DMS153 treated with DMSO at 0.1 percent for 48 hours (cell line): ENCODE measurements at regions not wholly inside any gene's neighbourhood (a gene's known extent, or its start where the extent isn't known, plus 50 kb on each side); places are given as distances from the start of the nearest gene placed in this dataset.

Source experiments
- DNase-seq: peaks from one replicate; lab custom pipeline; 2025; ENCODE audit not compliant: unreplicated experiment; lab: John Stamatoyannopoulos, UW

DNA sequence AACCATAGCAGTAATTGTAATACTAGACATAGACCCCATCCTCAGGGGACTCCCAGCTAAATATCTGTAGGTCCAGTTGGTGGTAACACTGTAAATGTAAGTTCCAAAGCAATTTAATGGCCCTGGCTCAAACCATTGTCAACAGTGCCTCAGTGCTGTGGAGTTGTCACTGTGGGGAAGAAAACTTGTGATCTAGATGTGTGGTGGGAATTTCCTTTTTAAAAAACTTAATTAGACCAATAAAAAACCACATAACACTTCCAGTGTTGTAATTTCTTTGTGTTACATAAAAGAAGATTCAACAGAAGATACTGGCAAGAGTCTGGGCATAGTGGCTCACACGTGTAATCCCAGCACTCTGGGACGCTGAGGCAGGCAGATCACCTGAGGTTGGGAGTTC lies 138.6 kb upstream of the UMPS start:
- DNase-seq = no peak

DNA sequence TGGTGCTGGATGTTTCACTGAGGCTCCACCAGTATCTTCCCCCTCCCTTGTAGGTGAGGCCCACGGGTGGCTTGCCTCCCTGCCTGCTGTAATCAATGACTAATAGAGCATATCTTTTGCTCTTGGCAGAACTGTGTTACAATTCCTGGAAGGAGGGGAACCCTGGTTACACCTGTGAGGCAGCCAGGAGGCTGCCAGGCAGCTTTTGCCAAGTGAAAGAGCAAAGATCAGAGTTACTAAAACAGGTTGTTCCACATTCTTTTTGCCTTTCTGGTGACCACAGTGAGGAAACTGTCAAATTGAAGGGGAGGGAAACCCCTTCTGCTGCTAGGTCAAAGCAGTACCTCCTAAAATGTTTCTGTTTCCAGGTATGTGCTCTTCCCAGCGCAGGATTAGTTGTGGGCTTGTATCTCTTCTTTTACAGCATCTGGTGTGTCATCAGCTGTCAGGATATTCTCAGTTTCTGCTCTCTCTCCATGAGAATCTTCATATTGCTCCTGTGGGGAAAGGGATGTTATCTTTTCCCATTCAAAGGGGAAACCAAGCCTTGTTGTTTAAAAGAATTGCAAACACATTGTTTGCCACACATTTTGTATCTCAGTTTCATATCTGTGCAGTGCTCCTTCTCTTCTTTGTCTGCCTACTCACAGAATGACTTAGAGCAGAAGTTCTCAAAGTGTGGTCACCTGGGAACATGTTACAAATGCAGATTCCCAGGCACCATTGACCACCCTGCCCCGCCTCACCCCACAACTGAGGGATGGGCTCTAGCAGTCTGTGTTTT lies 137.4 kb upstream of the UMPS start:
- no peak for DNase-seq

GRCh38 chr3:124593442-124593829 lies 136.8 kb upstream of the UMPS start:
- no peak for DNase-seq

DNA sequence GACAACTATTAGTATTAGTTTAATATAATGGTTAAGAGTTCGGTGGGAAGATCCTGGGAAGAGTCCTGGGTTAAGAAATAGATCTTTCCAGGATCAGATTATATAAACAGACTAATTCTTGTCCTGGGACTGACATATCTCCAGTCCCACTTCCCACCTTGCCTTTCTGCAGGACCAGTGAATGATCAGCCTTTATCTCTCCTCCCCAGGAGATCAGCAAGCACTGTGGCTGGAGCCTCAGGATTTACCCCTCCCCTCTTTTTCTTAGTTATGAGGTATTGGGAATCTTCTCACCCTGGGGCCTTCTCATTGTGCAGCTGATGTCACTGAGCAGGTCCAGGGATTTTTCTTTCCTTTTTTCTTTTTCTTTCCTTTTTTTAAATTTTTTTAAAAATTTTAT lies 135.7 kb upstream of the UMPS start:
- no peak for DNase-seq

DNA sequence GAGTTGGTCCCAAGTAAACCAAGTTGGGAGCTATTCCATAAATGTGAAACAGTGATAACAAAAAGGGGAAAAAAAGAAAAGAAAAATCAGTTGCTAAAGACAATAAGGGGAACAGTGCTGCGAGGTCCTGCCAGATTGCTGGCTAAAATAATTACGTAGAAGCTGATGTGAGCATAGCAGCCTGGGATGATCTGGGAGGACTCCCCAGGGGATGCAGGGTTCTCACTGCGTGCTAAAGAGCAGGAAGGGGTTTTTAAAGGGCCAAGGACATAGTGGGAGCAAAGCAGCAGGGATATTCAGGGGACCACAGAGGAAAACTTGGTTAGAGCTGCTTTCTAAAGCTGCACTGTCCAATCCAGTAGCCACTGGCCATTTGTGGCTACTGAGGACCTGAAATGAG lies 133.0 kb upstream of the UMPS start:
- DNase-seq = no peak

DNA sequence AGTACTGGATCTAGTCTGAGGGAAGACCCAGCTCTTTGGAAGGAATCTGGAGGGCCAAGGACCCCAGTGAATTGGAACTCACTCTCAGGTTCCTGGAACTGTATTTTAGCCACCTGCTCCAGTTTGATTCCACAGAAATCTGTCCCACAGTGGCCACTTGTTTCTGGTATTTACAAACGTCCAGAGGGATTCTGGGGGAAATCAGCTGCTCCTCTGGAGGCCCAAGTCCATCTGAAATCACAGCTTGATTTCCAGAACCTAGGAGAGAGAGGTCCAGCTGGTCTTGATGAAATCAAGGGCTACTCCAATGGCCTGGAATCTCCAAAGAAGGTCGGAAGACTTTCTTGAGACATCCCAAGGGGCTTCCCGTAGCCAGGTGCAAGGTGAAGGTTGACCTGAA lies 132.3 kb upstream of the UMPS start:
- DNase-seq = no peak

- DNase-seq = no peak
Observed at GRCh38 chr3:124599147-124599765, 131.0 kb upstream of the UMPS start.

DNA sequence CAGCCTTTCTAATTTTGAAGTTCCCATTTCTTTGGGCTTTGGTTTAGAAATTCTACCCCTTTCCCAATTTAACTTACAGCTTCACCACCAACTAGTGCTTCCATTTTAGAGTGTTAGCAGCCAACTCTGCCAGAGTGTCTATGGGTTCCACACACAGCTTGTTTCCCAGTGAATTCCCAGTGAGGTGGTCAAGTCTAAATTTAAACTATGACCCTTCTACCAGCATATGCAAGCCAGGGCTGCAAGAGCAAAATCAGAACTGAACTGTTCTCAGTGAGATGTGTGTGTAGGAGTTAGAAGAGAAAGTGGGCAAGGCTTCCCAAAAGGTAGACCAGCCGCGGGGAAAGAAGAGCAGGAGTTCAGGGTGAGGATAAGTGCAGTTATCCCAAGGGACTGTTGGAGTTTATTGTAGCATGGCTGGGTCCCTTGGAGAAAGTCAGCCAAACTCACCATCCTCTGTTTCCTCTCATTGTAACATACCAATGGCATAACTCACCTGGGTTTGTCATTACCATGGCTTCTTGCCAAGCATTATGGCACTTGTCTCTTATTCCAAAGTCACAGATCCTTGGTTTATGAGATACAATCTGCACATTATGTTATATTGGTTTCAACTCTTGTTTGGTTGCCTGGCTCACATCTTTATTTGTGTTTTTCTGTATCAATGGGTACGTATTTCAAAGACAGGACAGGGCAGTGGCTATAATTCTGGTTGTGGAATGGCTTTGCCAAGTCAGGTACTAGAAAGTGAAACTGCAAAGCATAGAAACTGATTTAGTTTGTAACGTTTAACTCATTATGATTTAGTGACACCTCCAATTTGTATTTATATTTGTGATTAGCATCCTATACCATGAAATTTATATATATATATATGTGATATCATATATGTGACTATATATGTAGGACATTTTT lies 130.2 kb upstream of the UMPS start:
- DNase-seq = no peak

DNA sequence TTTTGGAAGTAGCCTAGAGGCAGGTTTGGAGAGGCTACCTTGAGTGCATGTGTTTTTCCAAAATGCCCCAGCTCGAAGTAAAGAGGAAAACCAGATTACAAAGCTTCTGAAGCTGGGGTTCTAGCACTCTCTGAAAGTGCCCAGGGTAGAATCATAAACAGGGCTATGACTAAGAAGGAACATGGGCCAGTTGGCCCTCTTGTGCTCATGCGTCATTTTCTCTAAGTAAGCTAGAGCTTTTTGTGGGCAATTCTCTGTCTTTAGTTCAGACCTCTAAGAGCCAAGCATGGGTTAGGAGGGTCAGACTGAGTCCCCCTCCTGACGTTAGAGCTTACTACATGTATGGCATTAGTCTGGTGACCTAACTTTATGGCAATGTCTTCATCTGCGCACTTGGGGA lies 129.5 kb upstream of the UMPS start:
- DNase-seq = no peak

DNA sequence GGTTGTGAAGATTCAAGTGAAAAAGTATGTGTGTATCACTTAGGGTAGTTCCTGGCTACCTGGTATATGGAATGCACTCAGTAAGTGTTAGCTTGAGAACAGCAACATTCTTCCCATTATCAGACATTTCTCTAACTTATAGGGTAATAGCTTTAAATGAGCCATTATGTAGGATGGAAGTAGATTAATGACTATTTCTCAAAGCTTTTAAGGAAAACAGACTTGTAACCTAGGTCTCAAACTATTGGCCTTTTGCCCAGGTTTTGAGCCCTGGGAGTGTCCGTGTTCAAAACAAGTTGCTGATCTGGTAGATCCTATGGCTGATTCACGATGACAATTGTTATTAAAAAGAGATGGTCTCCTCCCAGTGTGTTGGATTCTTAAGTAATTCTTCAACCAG lies 129.1 kb upstream of the UMPS start:
- DNase-seq = no peak

DNA sequence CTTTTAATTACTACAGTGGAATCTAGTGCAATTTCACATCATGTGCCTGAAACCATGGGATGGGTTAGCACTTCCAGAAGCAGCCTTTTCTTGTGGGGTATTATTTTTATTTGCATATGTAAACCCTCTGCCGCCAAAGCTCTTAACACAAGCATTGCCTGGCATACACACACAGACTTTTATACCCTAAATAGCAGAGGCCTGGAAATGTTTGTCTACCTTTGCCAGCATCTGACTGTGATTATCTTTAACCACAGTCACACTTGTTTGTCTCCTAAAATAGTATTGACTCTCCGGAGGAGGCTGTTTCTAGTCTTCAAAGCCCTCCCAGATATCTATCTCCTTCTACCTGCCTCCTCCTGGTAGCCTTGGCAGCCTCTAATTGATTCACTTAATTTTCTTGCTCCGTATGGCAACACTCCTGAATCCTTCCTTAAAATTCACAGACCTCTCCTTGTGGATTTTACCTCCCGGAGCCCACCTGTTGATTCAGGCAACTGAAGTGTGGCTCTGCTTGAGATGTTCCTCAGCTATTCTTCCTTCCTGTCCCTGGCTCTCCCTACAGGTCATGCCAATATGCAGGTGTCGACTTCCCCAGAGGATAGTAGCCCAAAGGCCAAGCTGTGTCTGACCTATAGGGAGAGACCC lies 127.1 kb upstream of the UMPS start:
- no peak for DNase-seq

GRCh38 chr3:124605781-124606579 lies 124.3 kb upstream of the UMPS start:
- no peak for DNase-seq

DNA sequence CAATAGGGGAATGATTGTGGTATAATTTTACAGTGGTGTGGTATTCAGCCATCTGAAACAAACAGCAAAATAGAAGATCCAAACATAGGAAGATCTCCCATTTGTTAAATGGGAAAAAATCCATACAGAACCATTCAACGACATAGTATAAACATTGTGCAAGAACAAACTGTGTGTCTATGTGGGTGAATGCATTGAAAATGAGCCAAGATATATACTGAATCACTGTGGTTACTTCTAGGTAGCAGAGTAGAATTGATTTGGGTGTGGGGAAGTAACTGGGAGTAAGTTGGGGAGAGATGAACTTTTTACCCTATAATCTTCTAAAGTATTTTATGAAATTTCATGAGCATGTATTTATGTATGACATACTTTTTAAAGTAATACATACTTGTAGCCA lies 123.1 kb upstream of the UMPS start:
- no peak for DNase-seq

GRCh38 chr3:124609402-124609801 lies 120.8 kb upstream of the UMPS start:
- no peak for DNase-seq

GRCh38 chr3:124610130-124610529 lies 120.1 kb upstream of the UMPS start:
- DNase-seq = no peak

DNA sequence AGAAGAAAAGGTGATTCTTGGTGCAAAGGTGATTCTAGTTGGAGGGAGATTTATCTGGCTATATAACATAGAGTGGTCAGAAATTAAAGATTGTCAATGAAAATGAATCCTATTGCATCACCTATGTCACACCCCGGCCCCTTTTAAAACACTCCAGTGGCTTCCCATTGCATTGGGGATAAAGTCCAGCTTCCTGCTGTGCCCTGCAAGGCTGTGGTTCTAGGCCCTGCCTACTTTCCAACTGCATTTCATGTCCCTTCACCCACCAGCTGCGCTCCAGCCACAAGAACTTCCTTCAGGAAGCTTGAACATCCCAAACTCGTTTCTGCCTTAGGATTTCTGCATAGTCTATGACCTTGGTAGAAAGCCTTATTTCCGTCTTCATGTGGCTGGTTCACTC lies 118.7 kb upstream of the UMPS start:
- no peak for DNase-seq

GRCh38 chr3:124615896-124616543 lies 114.2 kb upstream of the UMPS start:
- DNase-seq = no peak

DNA sequence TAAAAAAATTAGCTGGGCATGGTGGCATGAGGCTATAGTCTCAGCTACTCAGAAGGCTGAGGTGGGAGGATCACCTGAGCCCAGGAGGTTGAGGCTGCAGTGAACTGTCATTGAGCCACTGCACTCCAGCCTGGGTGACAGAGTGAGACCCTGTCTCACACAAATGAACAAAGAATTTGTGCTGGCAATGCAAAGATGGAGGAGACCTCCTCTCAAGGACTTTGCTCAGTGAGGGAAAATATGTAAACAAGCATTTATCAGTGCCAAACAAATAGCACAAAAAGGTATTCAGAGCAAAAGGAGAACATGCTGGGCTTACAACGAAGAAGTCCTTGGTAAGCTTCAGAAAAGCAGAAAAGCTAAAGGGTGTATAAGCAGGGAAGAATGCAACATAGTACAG lies 113.1 kb upstream of the UMPS start:
- DNase-seq = no peak

DNA sequence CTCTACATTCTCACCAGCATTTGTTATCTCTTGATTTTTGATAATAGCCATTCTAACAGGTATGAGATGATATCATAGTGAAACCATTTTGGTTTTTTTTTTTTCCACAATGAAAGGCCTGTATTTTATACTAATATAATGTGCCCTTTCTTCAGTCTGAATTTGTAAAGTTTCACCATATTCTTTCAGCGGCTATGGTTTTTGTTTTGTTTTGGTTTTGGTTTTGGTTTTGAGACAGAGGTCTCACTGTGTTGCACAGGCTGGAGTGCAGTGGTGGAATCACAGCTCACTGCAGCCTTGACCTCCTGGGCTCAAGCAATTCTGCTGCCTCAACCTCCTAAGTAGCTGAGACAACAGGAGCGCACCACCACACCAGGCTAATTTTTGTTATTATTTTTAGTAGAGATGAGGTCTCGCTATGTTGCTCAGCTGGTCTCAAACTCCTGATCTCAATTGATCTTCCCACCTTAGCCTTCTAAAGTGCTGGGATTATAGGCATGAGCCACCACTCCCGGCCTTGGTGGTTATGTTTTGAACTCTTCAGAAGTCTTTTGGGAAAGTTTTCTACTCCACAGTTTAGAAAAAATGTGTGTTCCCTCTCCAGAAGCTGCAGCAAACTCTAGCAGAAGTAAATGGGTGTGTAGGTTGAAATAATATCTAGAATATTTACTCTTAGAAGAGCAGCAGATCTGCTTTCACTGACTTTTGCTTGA lies 110.2 kb upstream of the UMPS start:
- no peak for DNase-seq
